WERI-Rb-1 (cell line): ENCODE measurements at regions not wholly inside any gene's neighbourhood (a gene's known extent, or its start where the extent isn't known, plus 50 kb on each side); places are given as distances from the start of the nearest gene placed in this dataset.
"Not testable (repeated sequence)": the region's sequence is repeated elsewhere in the genome, so short reads cannot be mapped to it uniquely, and the experiment has no call there.

ENCODE experiments used
- DNase-seq: peaks from one replicate; pipeline ENCODE4 v3.0.0-alpha.2; 2020
- H3K27ac ChIP-seq: fragments of 250-450 bp; sonication (Bioruptor Pico); 2 replicates; pipeline ENCODE4 v1.5.1; 2020; ENCODE audit warnings: mild to moderate bottlenecking, moderate library complexity
- H3K27me3 ChIP-seq: fragments of 250-450 bp; sonication (Bioruptor Pico); 2 replicates; pipeline ENCODE4 v1.5.1; 2021; ENCODE audit warnings: mild to moderate bottlenecking, low read depth, moderate library complexity; ENCODE audit not compliant: insufficient read depth, severe bottlenecking
- H3K36me3 ChIP-seq: fragments of 250-450 bp; sonication (Bioruptor Pico); 2 replicates; pipeline ENCODE4 v1.5.1; 2020; ENCODE audit warnings: mild to moderate bottlenecking, moderate library complexity
- H3K4me3 ChIP-seq: 2 replicates; pipeline ENCODE4 v1.5.1; 2011; ENCODE audit warnings: low read depth, mild to moderate bottlenecking, control low read depth, low read length
- H3K9me3 ChIP-seq: fragments of 250-450 bp; sonication (Bioruptor Pico); 2 replicates; pipeline ENCODE4 v1.5.1; 2021; ENCODE audit warnings: mild to moderate bottlenecking, moderate library complexity; ENCODE audit not compliant: severe bottlenecking
- TF ChIP-seq, protein P1 (sequence below): IDR thresholded peaks from 2 replicates; pipeline ENCODE4 v1.5.1; 2011; ENCODE audit warnings: low read depth, mild to moderate bottlenecking, control low read depth, inconsistent platforms, low read length

- H3K27me3 ChIP-seq = peaks cover 71% of the 10 kb centered on the region
- H3K36me3 ChIP-seq = no peaks in the 10 kb centered on the region
- no peak overlapping the region for H3K27ac ChIP-seq
- TF ChIP-seq, protein P1, sequence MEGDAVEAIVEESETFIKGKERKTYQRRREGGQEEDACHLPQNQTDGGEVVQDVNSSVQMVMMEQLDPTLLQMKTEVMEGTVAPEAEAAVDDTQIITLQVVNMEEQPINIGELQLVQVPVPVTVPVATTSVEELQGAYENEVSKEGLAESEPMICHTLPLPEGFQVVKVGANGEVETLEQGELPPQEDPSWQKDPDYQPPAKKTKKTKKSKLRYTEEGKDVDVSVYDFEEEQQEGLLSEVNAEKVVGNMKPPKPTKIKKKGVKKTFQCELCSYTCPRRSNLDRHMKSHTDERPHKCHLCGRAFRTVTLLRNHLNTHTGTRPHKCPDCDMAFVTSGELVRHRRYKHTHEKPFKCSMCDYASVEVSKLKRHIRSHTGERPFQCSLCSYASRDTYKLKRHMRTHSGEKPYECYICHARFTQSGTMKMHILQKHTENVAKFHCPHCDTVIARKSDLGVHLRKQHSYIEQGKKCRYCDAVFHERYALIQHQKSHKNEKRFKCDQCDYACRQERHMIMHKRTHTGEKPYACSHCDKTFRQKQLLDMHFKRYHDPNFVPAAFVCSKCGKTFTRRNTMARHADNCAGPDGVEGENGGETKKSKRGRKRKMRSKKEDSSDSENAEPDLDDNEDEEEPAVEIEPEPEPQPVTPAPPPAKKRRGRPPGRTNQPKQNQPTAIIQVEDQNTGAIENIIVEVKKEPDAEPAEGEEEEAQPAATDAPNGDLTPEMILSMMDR = no peak
- no peak for DNase-seq
- no peak overlapping the region for H3K4me3 ChIP-seq
- H3K9me3 ChIP-seq = no peaks in the 10 kb centered on the region
These were observed 181.3 kb downstream of the TMEM114 start for GRCh38 chr16:8408855-8409567.

GRCh38 chr16:8407351-8407750, 183.0 kb downstream of the TMEM114 start:
- no peak overlapping the region for H3K4me3 ChIP-seq
- no peak for DNase-seq
- no peak overlapping the region for H3K27ac ChIP-seq
- H3K27me3 ChIP-seq = peaks cover 83% of the 10 kb centered on the region
- H3K36me3 ChIP-seq = no peaks in the 10 kb centered on the region
- TF ChIP-seq, protein P1 = no peak
- no peaks in the 10 kb centered on the region for H3K9me3 ChIP-seq

DNA sequence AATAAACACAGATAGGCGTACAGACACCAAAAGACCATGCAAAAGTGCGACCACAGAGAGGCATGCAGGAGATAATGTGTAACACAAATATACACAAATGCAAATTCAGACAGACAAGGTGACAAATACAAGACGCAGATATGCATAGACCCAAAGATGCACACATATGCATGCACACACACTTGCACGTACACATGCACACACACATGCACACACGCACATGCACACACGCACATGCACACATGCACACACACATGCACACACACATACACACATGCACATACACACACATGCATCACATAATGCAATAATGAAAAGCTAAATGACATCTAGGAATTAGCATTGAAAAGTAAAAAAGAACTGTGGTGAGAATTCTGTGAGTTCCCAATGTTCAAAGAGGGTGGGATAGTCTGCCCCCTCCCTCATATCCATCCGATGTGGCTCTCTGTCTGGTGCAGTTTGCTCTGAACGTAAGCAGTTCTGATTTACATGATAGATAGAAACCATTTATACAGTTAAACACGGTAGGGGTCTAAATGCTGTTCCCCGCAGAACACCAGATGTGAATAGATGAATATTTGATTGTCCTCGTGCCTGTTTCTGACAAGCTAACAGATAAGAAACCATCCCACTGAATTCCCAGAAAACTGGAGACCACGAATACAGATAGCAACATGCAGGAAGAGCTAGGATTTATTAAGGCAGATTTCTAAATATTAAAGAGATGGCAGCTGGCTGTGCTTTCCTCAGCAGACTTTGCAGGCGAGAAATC, 186.1 kb downstream of the TMEM114 start:
- Histone ChIP-seq H3K27me3 (peaks cover 74% of the 10 kb centered on the region), H3K9me3 (no peaks in the 10 kb centered on the region), H3K27ac (no peak overlapping the region), H3K36me3 (no peaks in the 10 kb centered on the region), H3K4me3 (no peak overlapping the region)
- no peak for DNase-seq
- TF ChIP-seq, protein P1 = no peak

DNA sequence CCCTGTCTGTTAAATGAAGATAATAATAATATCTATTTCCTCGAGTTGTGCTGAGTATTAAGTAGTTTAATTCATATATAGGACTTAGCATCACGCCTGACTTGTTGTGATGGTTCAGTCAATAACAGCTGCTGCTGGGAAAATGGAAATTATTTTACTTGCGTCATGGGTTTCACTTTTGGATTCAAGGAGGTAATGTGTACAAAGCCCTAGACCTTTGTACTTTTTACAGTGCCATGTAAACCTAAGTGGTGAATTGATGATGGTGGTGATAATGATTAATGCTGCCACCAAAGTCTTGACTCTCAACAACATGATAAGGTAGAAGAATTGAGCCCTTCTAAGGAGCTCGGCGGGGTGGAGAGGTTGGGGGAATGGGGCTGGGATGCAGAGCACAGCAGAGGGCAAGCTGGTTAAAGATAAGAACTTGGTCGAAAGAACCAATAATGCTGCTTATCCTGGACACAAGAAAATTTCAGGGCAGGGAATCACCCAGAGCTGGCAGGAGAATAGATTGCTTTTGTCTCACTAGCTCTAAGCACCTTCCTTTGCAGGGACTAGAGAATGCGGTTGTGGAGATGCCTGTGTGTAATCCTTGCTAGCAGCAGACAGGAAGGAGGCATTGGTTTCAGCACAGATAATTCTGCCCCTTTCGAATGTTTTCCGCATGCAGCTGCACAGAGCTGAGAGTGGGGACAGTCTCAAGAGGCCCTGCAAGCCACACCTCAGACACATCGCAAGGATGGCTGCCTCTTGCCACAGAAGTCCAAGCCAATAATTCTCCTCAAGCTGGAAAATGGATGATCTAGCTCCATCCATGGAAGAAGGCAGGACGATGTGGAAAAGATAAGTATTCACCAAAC, 187.1 kb downstream of the TMEM114 start:
- Histone ChIP-seq H3K9me3 (no peaks in the 10 kb centered on the region), H3K36me3 (no peaks in the 10 kb centered on the region), H3K27me3 (peaks cover 68% of the 10 kb centered on the region), H3K27ac (no peak overlapping the region), H3K4me3 (no peak overlapping the region)
- DNase-seq = no peak
- TF ChIP-seq, protein P1 = no peak

- not testable (repeated sequence) for H3K9me3 ChIP-seq, H3K36me3 ChIP-seq, H3K27ac ChIP-seq, DNase-seq, H3K4me3 ChIP-seq
- H3K27me3 ChIP-seq = peaks cover 65% of the 10 kb centered on the region
These were observed 189.6 kb downstream of the TMEM114 start for GRCh38 chr16:8400683-8401082.

DNA sequence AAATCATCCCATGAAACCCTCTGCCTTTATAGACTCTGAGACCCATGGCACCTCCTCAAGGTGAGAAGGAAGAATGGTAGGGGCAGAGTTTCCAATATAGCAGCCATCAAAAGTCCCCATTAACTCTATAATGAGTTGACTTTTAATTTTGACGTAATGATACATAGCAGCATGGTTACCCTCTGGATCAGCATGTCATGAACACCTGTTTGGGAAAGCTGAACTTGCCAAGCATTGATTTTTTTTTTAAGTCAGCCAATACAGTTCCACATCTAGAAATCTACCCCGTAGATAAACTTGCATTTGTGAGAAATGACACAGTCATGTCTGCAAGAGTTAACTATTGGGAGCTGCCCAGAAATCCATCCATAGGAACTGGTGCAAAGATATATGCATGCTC, 191.8 kb downstream of the TMEM114 start:
- H3K9me3 ChIP-seq = no peaks in the 10 kb centered on the region
- H3K27ac ChIP-seq = no peak overlapping the region
- TF ChIP-seq, protein P1 = no peak
- peaks cover 64% of the 10 kb centered on the region for H3K27me3 ChIP-seq
- H3K36me3 ChIP-seq = no peaks in the 10 kb centered on the region
- no peak overlapping the region for H3K4me3 ChIP-seq
- DNase-seq = no peak
